ENCODE measurements at regions not wholly inside any gene's neighbourhood (a gene's known extent, or its start where the extent isn't known, plus 50 kb on each side); places are given as distances from the start of the nearest gene placed in this dataset.

- peak; percentile 24 for DNase-seq (ENCODE audit: low spot score)
- peak; percentile 45 for TF ChIP-seq CTCF (IDR thresholded peaks at IDR 0.05; ENCODE audit: extremely low read depth, missing control alignments)
Observed at GRCh38 chr4:147096667-147097604, 151.3 kb upstream of the TTC29 start.

- no peak for TF ChIP-seq CTCF (IDR thresholded peaks at IDR 0.05; ENCODE audit: extremely low read depth, missing control alignments)
- DNase-seq (ENCODE audit: low spot score), result no peak
Observed at GRCh38 chr4:147101678-147102077, 156.0 kb upstream of the TTC29 start.

GRCh38 chr4:147102596-147102995 lies 156.9 kb upstream of the TTC29 start:
- no peak for TF ChIP-seq CTCF (IDR thresholded peaks at IDR 0.05; ENCODE audit: extremely low read depth, missing control alignments)
- no peak for DNase-seq (ENCODE audit: low spot score)

- DNase-seq (ENCODE audit: low spot score), result no peak
- no peak for TF ChIP-seq CTCF (IDR thresholded peaks at IDR 0.05; ENCODE audit: extremely low read depth, missing control alignments)
Observed at GRCh38 chr4:147103403-147103946, 157.8 kb upstream of the TTC29 start.

GRCh38 chr4:147104768-147105167 lies 159.1 kb upstream of the TTC29 start:
- no peak for DNase-seq (ENCODE audit: low spot score)
- no peak for TF ChIP-seq CTCF (IDR thresholded peaks at IDR 0.05; ENCODE audit: extremely low read depth, missing control alignments)

GRCh38 chr4:147108409-147108808 lies 162.7 kb upstream of the TTC29 start:
- DNase-seq (ENCODE audit: low spot score), result no peak
- TF ChIP-seq CTCF (IDR thresholded peaks at IDR 0.05; ENCODE audit: extremely low read depth, missing control alignments), result no peak

- DNase-seq (ENCODE audit: low spot score), result no peak
Observed at GRCh38 chr4:147109800-147110199, 164.1 kb upstream of the TTC29 start.

More at GRCh38 chr4:147109800-147110199, 164.1 kb upstream of the TTC29 start:
- TF ChIP-seq CTCF (IDR thresholded peaks at IDR 0.05; ENCODE audit: extremely low read depth, missing control alignments), result no peak

Measured in GM20000 (cell line).